ENCODE measurements at regions not wholly inside any gene's neighbourhood (a gene's known extent, or its start where the extent isn't known, plus 50 kb on each side); places are given as distances from the start of the nearest gene placed in this dataset.
A peak's percentile ranks its signal among the peaks of the same experiment; 100 is the strongest.

DNA sequence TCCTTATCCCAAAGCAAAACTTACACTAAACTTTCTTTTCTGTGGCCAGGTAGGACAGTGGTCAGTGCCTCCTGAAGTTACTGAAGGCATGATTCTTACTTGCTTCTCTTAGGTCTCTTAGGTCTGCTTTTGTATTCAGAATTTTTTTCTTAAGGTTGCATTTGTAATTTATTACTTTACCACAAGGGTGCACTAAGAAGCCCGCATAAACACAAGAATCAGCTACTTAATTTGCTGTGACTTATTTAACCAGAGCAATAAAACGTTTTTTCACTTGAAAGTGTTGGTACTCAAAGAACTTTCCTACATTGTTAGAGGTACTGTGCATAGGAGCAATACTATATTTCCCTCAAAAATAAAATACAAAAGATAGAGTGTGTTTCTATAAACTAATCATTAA lies 75.4 kb upstream of the LAMA2 start:
- Mint-ChIP-seq H3K4me3 (ENCODE audit: unreplicated experiment) (no peak overlapping the region), H3K9me3 (ENCODE audit: unreplicated experiment) (no peaks in the 10 kb centered on the region), H3K36me3 (ENCODE audit: unreplicated experiment) (no peaks in the 10 kb centered on the region), H3K27me3 (ENCODE audit: unreplicated experiment) (no peaks in the 10 kb centered on the region), H3K4me1 (ENCODE audit: low read depth, unreplicated experiment) (no peaks in the 10 kb centered on the region), H3K27ac (ENCODE audit: unreplicated experiment) (no peak overlapping the region)
- TF ChIP-seq, protein P1, sequence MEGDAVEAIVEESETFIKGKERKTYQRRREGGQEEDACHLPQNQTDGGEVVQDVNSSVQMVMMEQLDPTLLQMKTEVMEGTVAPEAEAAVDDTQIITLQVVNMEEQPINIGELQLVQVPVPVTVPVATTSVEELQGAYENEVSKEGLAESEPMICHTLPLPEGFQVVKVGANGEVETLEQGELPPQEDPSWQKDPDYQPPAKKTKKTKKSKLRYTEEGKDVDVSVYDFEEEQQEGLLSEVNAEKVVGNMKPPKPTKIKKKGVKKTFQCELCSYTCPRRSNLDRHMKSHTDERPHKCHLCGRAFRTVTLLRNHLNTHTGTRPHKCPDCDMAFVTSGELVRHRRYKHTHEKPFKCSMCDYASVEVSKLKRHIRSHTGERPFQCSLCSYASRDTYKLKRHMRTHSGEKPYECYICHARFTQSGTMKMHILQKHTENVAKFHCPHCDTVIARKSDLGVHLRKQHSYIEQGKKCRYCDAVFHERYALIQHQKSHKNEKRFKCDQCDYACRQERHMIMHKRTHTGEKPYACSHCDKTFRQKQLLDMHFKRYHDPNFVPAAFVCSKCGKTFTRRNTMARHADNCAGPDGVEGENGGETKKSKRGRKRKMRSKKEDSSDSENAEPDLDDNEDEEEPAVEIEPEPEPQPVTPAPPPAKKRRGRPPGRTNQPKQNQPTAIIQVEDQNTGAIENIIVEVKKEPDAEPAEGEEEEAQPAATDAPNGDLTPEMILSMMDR (IDR thresholded peaks at IDR 0.05; ENCODE audit: partially characterized antibody, unreplicated experiment): peak; percentile 60
- no peak for DNase-seq

DNA sequence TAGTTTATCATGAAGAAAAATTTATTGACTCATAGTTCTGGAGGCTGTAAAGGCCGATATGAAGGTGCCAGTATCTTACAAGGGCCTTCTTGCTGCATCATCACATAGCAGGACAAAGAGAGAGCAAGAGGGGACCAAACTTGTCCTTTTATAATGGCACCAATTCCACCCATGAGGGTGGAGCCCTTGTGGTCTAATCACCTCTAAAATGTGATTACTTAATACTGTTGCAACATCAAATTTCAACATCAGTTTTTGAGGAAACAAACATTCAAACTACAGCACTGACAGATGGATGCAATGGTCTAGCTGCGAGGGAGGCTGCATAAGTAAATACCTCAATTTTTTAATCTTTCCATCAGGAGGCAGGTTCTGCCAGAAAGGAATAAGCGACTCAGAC lies 76.7 kb upstream of the LAMA2 start:
- Mint-ChIP-seq H3K9me3 (ENCODE audit: unreplicated experiment) (peaks cover 1% of the 10 kb centered on the region), H3K4me1 (ENCODE audit: low read depth, unreplicated experiment) (no peaks in the 10 kb centered on the region), H3K27ac (ENCODE audit: unreplicated experiment) (no peak overlapping the region), H3K36me3 (ENCODE audit: unreplicated experiment) (peaks cover 4% of the 10 kb centered on the region), H3K4me3 (ENCODE audit: unreplicated experiment) (no peak overlapping the region), H3K27me3 (ENCODE audit: unreplicated experiment) (no peaks in the 10 kb centered on the region)
- TF ChIP-seq, protein P1 (IDR thresholded peaks at IDR 0.05; ENCODE audit: partially characterized antibody, unreplicated experiment): no peak
- no peak for DNase-seq

DNA sequence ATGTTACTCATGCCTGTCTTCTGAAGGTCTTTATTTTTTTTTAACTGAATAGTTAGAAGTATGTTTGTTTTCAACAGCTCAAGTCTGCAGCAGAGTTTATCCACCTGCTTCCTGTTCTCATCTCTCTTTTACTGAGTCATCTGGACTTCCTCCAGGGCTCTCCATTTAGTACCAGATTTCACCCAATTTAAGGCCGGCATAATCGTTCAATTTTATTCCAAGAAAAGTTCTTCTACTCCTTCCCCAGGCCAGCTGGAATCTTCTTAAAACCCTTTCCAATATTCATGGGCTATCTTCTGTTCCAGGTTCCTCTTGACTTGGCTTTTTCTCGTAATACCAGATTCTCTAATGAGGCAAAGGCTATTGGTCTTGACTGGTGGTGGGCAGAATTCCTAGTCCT lies 79.0 kb upstream of the LAMA2 start:
- Mint-ChIP-seq H3K36me3 (ENCODE audit: unreplicated experiment) (peaks cover 4% of the 10 kb centered on the region), H3K27me3 (ENCODE audit: unreplicated experiment) (no peaks in the 10 kb centered on the region), H3K27ac (ENCODE audit: unreplicated experiment) (no peak overlapping the region), H3K9me3 (ENCODE audit: unreplicated experiment) (peaks cover 1% of the 10 kb centered on the region), H3K4me3 (ENCODE audit: unreplicated experiment) (no peak overlapping the region), H3K4me1 (ENCODE audit: low read depth, unreplicated experiment) (no peaks in the 10 kb centered on the region)
- no peak for DNase-seq
- TF ChIP-seq, protein P1 (IDR thresholded peaks at IDR 0.05; ENCODE audit: partially characterized antibody, unreplicated experiment): no peak

DNA sequence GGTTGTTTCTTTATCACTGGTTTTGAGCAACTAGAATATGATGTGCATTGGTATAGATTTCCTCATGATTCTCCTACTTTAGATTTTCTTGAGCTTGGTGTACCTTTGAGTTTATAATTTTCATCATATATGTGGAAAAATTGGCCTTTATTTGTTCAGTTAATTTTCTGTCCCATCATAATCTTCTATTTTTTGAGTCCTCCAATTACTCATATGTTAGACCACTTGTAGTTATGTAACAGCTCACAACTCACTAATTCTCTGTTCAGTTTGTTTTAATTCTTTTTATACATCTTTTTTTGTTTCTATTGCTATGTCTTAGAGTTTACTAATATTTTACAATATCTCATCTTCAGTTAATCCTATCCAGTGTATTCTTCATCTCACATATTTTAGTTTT lies 81.3 kb upstream of the LAMA2 start:
- no peak for DNase-seq
- H3K4me3 Mint-ChIP-seq (ENCODE audit: unreplicated experiment): no peak overlapping the region
- H3K27me3 Mint-ChIP-seq (ENCODE audit: unreplicated experiment): no peaks in the 10 kb centered on the region
- H3K9me3 Mint-ChIP-seq (ENCODE audit: unreplicated experiment): peaks cover 1% of the 10 kb centered on the region
- H3K36me3 Mint-ChIP-seq (ENCODE audit: unreplicated experiment): peaks cover 4% of the 10 kb centered on the region
- no peak overlapping the region for H3K27ac Mint-ChIP-seq (ENCODE audit: unreplicated experiment)
- TF ChIP-seq, protein P1 (IDR thresholded peaks at IDR 0.05; ENCODE audit: partially characterized antibody, unreplicated experiment): no peak
- H3K4me1 Mint-ChIP-seq (ENCODE audit: low read depth, unreplicated experiment): no peaks in the 10 kb centered on the region

DNA sequence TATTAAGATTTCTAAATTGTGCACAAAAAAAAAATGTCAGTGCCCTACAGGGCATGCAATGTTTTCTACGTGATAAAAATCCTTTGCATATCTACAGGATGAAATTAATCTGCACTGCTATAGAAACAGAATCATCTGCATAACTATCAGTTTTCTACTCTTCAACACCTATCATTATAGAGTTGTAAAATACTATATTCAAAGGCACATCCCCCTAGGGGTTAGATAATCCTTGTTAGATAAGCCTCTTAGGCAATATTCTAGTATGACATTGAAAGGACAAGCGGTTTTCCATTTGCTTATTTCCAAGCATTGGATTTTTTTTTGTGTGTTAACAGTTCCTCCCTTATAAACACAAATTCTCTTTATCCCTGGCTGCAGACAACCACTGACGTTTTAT lies 98.7 kb upstream of the LAMA2 start:
- Mint-ChIP-seq H3K27me3 (ENCODE audit: unreplicated experiment) (no peaks in the 10 kb centered on the region), H3K4me1 (ENCODE audit: low read depth, unreplicated experiment) (no peaks in the 10 kb centered on the region), H3K36me3 (ENCODE audit: unreplicated experiment) (no peaks in the 10 kb centered on the region), H3K4me3 (ENCODE audit: unreplicated experiment) (no peak overlapping the region), H3K9me3 (ENCODE audit: unreplicated experiment) (no peaks in the 10 kb centered on the region), H3K27ac (ENCODE audit: unreplicated experiment) (no peak overlapping the region)
- DNase-seq: no peak
- TF ChIP-seq, protein P1 (IDR thresholded peaks at IDR 0.05; ENCODE audit: partially characterized antibody, unreplicated experiment): no peak

Data from glutamatergic neuron (in vitro differentiated cells).